AG09309 (cell line): ENCODE measurements at regions not wholly inside any gene's neighbourhood (a gene's known extent, or its start where the extent isn't known, plus 50 kb on each side); places are given as distances from the start of the nearest gene placed in this dataset.

ENCODE experiments used
- DNase-seq: peaks from one replicate; pipeline ENCODE4 v3.0.0-alpha.2; 2010; ENCODE audit warnings: low read depth
- H3K4me3 ChIP-seq: 2 replicates; pipeline ENCODE4 v1.5.1; 2011; ENCODE audit warnings: mild to moderate bottlenecking, low read depth, low read length, moderate library complexity; ENCODE audit not compliant: control insufficient read depth
- TF ChIP-seq, protein P1 (sequence below): IDR thresholded peaks from 2 replicates; pipeline ENCODE4 v1.5.1; 2011; ENCODE audit warnings: mild to moderate bottlenecking, low read depth, low read length, inconsistent platforms; ENCODE audit not compliant: insufficient read depth, control insufficient read depth; ENCODE audit errors: missing control alignments

DNA sequence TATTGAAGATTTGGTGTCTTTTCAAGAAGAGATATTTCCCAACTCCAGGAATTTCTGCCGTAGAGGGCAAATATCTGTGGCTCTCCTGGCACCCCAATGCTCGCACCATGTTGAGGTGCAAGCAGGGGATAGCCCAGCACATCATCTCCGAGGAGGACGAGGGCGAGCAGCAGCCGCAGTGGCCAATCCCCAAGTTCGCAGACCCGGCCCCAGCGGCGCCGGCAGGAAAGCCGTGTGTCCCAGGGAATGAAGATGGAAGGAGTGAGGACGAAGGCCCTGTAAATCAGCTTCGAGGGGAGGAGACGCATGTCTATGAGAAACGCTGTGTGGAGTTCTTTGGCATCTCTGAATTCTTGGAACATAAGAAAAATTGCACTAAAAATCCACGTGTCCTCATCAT lies 213.4 kb upstream of the UBE2E2 start:
- TF ChIP-seq, protein P1, sequence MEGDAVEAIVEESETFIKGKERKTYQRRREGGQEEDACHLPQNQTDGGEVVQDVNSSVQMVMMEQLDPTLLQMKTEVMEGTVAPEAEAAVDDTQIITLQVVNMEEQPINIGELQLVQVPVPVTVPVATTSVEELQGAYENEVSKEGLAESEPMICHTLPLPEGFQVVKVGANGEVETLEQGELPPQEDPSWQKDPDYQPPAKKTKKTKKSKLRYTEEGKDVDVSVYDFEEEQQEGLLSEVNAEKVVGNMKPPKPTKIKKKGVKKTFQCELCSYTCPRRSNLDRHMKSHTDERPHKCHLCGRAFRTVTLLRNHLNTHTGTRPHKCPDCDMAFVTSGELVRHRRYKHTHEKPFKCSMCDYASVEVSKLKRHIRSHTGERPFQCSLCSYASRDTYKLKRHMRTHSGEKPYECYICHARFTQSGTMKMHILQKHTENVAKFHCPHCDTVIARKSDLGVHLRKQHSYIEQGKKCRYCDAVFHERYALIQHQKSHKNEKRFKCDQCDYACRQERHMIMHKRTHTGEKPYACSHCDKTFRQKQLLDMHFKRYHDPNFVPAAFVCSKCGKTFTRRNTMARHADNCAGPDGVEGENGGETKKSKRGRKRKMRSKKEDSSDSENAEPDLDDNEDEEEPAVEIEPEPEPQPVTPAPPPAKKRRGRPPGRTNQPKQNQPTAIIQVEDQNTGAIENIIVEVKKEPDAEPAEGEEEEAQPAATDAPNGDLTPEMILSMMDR: no peak
- H3K4me3 ChIP-seq: no peak overlapping the region
- DNase-seq: no peak

DNA sequence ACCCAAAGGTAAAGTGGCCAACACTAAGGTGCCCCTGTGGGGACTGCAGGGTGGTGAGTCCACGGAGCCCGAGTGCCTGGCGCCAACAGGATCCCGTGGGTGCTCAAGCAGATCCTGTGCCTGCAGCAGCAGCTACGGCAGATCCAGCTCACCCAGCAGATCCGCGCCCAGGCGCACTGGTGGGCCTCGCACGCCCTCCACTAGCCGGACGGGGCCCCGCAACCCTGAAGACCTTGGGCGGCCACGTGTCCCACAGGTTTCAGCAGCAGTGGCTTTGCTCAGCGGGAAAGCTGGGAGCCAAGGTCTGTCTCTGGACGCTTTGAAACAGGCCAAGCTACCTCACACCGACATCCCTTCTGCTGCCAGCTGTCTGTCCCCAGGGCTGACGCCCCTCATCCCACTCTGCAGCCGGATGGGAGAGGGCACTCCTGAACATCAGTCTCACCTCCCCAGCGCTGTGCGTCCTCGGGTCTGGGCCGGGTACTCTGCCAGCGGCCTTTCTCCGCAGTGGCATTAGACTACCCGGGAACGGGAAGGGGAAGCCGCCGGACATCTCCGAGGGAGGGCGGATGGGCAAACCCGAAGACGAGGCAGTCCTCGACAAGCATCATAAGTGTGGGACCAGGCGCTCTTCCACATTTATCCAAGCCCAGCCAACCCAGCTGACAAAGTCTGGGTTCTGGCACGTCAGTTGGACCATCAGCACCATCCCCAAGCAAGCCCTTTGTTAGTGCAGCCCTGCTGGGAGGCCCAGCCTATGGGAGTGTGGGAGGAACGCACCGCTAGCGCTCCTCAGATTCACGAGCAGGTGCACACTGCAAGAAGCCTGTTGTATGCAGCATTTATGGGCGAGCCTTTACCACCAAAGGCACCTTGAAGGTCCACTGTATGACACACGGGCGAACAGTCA lies 212.6 kb upstream of the UBE2E2 start:
- no peak for DNase-seq
- TF ChIP-seq, protein P1: no peak
- H3K4me3 ChIP-seq: no peak overlapping the region

DNA sequence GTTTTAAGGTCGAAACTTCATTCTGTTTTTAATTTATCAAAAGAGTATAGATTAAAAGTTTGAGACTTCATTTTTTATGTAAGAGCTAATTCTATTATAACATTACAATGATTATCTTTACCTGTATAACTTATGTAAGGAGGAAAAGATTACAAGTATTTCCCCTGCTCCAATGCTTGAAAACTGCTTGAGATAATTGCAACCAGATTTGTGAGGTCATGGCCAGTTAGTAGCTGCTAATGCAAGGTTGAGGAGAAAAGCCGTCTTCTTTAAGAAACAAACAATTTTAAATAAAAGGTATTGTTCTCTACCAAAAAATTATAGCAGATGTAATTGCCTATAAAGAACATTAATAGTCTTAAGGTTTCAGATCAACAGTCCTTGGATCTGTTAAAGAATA lies 208.3 kb upstream of the UBE2E2 start:
- DNase-seq: no peak
- H3K4me3 ChIP-seq: no peak overlapping the region
- TF ChIP-seq, protein P1: no peak

DNA sequence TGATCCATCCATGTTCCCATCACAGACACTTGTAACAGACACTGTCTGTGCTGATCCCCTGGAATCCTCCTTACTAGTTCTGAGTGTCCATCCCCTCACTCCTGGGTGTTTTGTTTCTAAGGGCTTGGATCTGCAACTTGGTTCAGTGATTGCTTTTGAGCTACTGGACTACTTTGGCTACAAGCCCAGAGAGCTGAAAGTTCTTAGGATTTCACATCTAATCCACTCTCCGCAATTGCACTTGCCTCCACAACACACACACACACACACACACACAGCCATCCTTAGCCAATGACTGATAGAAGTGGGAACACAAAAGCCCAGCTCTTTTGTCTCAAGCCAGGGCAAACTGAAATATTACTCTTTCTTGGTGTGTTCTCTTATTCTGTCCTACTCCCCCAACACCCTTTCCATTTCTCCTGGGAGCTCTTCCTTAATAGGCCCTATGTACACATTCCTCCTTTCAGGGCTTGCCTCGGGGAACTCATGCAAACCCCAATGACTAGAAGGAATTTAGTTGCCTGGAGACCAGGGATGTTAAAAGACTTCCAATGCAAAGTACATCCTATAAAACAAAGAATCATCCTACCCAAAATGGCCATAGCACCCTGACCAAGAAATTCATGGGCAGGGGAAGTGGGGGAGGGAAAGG lies 206.1 kb upstream of the UBE2E2 start:
- no peak for DNase-seq
- TF ChIP-seq, protein P1: no peak
- no peak overlapping the region for H3K4me3 ChIP-seq

DNA sequence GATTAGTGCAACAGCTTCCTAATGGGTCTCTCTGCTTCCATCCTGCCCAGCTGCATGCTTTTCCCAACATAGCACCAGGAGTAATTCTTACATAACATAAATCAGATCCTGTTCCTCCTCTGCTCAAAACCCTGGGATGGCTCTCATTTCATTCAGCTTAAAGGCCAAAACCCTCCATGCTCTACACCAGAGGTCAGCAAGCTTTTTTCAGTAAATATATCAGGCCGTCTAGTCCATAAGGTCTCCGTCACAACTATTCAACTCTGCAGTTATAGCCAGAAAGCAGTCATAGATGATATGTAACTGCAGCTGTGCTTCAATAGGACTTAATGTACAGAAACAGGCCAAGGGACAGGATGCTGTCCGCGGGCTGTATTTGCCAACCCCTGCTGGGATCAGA lies 202.8 kb upstream of the UBE2E2 start:
- TF ChIP-seq, protein P1: no peak
- DNase-seq: no peak
- H3K4me3 ChIP-seq: no peak overlapping the region

DNA sequence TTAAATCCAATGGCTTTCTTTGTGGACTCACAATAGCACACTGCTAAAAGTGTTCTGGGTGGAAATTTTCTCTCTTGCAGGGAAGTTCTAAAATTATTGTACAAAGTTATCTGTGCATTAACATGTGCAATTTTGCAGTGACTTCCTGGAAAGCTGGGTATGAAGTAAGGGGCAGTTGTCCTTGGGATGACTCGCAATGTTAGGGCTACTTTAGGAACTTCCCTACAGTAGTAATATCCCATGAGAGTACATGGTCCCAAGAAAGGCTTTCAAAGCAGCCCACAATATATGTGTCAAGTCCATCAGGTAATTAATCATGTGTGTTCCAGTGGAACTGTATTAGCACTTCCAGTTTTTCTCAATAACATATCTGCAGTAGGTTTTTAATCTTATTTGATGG lies 201.0 kb upstream of the UBE2E2 start:
- TF ChIP-seq, protein P1: no peak
- H3K4me3 ChIP-seq: no peak overlapping the region
- DNase-seq: no peak
